Osteocyte (in vitro differentiated cells): ENCODE measurements at regions not wholly inside any gene's neighbourhood (a gene's known extent, or its start where the extent isn't known, plus 50 kb on each side); places are given as distances from the start of the nearest gene placed in this dataset.

ENCODE experiments used
- DNase-seq: peaks from one replicate; pipeline ENCODE4 v3.0.0; 2021; ENCODE audit warnings: mixed read lengths; ENCODE audit not compliant: unreplicated experiment; ENCODE audit errors: extremely low spot score
- H3K27ac Mint-ChIP-seq: one replicate; pipeline ENCODE4 v1.8.0; 2021; ENCODE audit warnings: mild to moderate bottlenecking, mixed read lengths; ENCODE audit not compliant: unreplicated experiment
- H3K27me3 Mint-ChIP-seq: one replicate; pipeline ENCODE4 v1.8.0; 2021; ENCODE audit warnings: mixed read lengths; ENCODE audit not compliant: unreplicated experiment
- H3K36me3 Mint-ChIP-seq: one replicate; pipeline ENCODE4 v1.8.0; 2021; ENCODE audit warnings: mixed read lengths; ENCODE audit not compliant: unreplicated experiment
- H3K4me1 Mint-ChIP-seq: one replicate; pipeline ENCODE4 v1.8.0; 2021; ENCODE audit warnings: mixed read lengths; ENCODE audit not compliant: unreplicated experiment
- H3K4me3 Mint-ChIP-seq: one replicate; pipeline ENCODE4 v1.8.0; 2021; ENCODE audit warnings: mild to moderate bottlenecking, moderate library complexity, mixed read lengths; ENCODE audit not compliant: unreplicated experiment
- H3K9me3 Mint-ChIP-seq: one replicate; pipeline ENCODE4 v1.8.0; 2021; ENCODE audit warnings: mixed read lengths; ENCODE audit not compliant: unreplicated experiment
- CTCF ChIP-seq: fragments of 200-600 bp; sonication (generic); IDR thresholded peaks from 2 replicates; pipeline ENCODE4 v1.5.0; 2021; ENCODE audit warnings: antibody characterized with exemption, mild to moderate bottlenecking, moderate library complexity

GRCh38 chr12:31819427-31819826 lies 90.6 kb upstream of the AMN1 start:
- Mint-ChIP-seq H3K27me3 (no peaks in the 10 kb centered on the region), H3K36me3 (no peaks in the 10 kb centered on the region), H3K4me3 (no peak overlapping the region), H3K4me1 (no peaks in the 10 kb centered on the region), H3K9me3 (no peaks in the 10 kb centered on the region), H3K27ac (no peak overlapping the region)
- no peak for TF ChIP-seq CTCF
- DNase-seq = no peak

DNA sequence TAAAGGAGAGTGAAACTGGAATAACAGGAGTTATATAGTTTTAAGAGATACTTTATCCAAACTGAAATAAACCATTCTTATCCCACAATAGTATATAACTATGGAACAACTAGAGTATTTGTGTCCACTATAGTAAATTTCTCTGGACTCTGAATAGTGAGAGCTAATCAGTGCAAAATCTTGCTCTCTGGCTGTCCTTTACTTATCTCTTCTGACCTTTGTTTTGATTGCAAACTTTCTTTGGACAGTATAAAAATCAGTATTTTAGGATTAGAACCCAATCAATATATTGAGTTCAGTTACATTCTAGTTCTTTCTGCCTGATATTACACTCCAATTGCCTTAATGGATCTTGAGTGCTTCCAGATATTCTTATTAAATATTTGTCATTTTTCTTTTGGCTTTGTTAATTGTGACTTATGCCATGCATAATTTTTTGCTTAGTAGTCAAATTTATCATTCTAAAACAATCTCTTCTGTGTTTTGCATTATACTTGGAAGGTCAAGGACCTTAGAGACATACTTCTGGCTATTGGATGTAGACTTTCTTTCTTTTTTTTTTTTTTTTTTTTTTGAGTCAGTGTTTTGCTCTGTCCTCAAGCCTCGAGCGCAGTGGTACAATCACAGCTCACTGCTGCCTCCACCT lies 89.9 kb upstream of the AMN1 start:
- Mint-ChIP-seq H3K9me3 (no peaks in the 10 kb centered on the region), H3K27ac (no peak overlapping the region), H3K4me1 (no peaks in the 10 kb centered on the region), H3K27me3 (no peaks in the 10 kb centered on the region), H3K4me3 (no peak overlapping the region), H3K36me3 (no peaks in the 10 kb centered on the region)
- no peak for DNase-seq
- no peak for TF ChIP-seq CTCF

DNA sequence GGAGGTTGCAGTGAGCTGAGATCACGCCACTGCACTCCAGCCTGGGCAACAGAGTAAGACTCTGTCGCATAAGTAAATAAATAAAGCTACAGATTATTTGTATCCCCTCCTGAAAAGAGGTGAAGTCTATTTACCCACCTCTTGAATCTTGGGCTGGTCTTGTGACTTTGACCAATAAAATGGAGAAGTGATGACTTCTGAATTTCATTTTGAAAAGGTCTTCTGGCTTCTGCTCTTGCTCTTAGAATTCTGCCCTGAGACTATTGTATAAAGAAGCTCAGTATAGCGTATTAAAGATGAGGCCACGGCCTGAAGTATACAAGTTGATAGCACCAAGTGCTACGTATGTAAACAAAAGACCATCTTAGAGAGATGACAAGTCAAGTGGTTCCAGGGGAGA lies 88.3 kb upstream of the AMN1 start:
- no peaks in the 10 kb centered on the region for H3K36me3 Mint-ChIP-seq
- no peaks in the 10 kb centered on the region for H3K27me3 Mint-ChIP-seq
- no peak overlapping the region for H3K27ac Mint-ChIP-seq
- DNase-seq = no peak
- no peak overlapping the region for H3K4me3 Mint-ChIP-seq
- H3K9me3 Mint-ChIP-seq = no peaks in the 10 kb centered on the region
- no peak for TF ChIP-seq CTCF
- H3K4me1 Mint-ChIP-seq = no peaks in the 10 kb centered on the region

- H3K9me3 Mint-ChIP-seq = no peaks in the 10 kb centered on the region
- DNase-seq = no peak
Measured at GRCh38 chr12:31815096-31815495, 86.3 kb upstream of the AMN1 start.

GRCh38 chr12:31813305-31813704 lies 84.5 kb upstream of the AMN1 start:
- no peaks in the 10 kb centered on the region for H3K27me3 Mint-ChIP-seq
- no peaks in the 10 kb centered on the region for H3K36me3 Mint-ChIP-seq
- no peak overlapping the region for H3K27ac Mint-ChIP-seq
- no peaks in the 10 kb centered on the region for H3K9me3 Mint-ChIP-seq
- no peak for TF ChIP-seq CTCF
- DNase-seq = no peak
- H3K4me3 Mint-ChIP-seq = no peak overlapping the region
- no peaks in the 10 kb centered on the region for H3K4me1 Mint-ChIP-seq

More at GRCh38 chr12:31815096-31815495, 86.3 kb upstream of the AMN1 start:
- TF ChIP-seq CTCF = no peak
- no peak overlapping the region for H3K4me3 Mint-ChIP-seq
- H3K4me1 Mint-ChIP-seq = no peaks in the 10 kb centered on the region
- H3K36me3 Mint-ChIP-seq = no peaks in the 10 kb centered on the region
- no peak overlapping the region for H3K27ac Mint-ChIP-seq
- no peaks in the 10 kb centered on the region for H3K27me3 Mint-ChIP-seq
